HEK293 (cell line): ENCODE measurements at regions not wholly inside any gene's neighbourhood (a gene's known extent, or its start where the extent isn't known, plus 50 kb on each side); places are given as distances from the start of the nearest gene placed in this dataset.
A peak's percentile ranks its signal among the peaks of the same experiment; 100 is the strongest.
"Not testable (repeated sequence)": the region's sequence is repeated elsewhere in the genome, so short reads cannot be mapped to it uniquely, and the experiment has no call there.

ENCODE experiments used
- CTCF ChIA-PET: fragments of 350-600 bp; formaldehyde crosslinking; extraction: SDS; loops from one replicate; lab custom pipeline; 2021; ENCODE audit warnings: antibody characterized with exemption; lab: Yijun Ruan, JAX
- POLR2A ChIA-PET: fragments of 300-600 bp; formaldehyde crosslinking; extraction: SDS; loops from one replicate; lab custom pipeline; 2020; ENCODE audit warnings: antibody characterized with exemption, inconsistent platforms; lab: Yijun Ruan, JAX
- H3K27ac ChIP-seq: fragments of 200-500 bp; sonication (Bioruptor generic); 2 replicates; pipeline ENCODE4 v1.5.1; 2014; ENCODE audit warnings: low read depth, low read length, control low read depth, inconsistent platforms; ENCODE audit errors: extremely low read depth
- H3K36me3 ChIP-seq, 2 experiments: fragments of 200-500 bp in 1 of 2; sonication (Bioruptor generic) in 1 of 2; 1 replicate in 1 of 2; 2 replicates in 1 of 2; pipeline ENCODE4 v1.5.1; 2014 to 2017; ENCODE audit warnings: inconsistent platforms in 2 of 2, low read length in 2 of 2; ENCODE audit not compliant: control insufficient read depth in 2 of 2, insufficient read depth in 1 of 2
- H3K4me1 ChIP-seq: fragments of 200-500 bp; sonication (Bioruptor generic); 2 replicates; pipeline ENCODE4 v1.5.1; 2014; ENCODE audit warnings: mild to moderate bottlenecking, low read length, inconsistent platforms; ENCODE audit not compliant: control insufficient read depth, insufficient read depth
- H3K4me3 ChIP-seq: 2 replicates; pipeline ENCODE4 v1.5.1; 2011; ENCODE audit warnings: low read depth, mild to moderate bottlenecking, control low read depth, low read length, moderate library complexity
- H3K9me3 ChIP-seq: fragments of 200-500 bp; sonication (Bioruptor generic); 2 replicates; pipeline ENCODE4 v1.5.1; 2014; ENCODE audit warnings: low read depth, low read length, inconsistent platforms; ENCODE audit not compliant: control insufficient read depth, insufficient read depth
- HOXA7 ChIP-seq: sonication (generic); formaldehyde crosslinking; IDR thresholded peaks from 2 replicates; pipeline ENCODE4 v1.8.1; 2022; ENCODE audit warnings: missing genetic modification reagents, borderline replicate concordance
- SCRT2 ChIP-seq: fragments of 450-650 bp; formaldehyde crosslinking; IDR thresholded peaks from 2 replicates; pipeline ENCODE4 v1.5.1; 2016; ENCODE audit warnings: missing biosample characterization, missing genetic modification characterization
- ZBTB6 ChIP-seq: fragments of 450-650 bp; formaldehyde crosslinking; IDR thresholded peaks from 2 replicates; pipeline ENCODE4 v1.5.1; 2017; ENCODE audit warnings: missing biosample characterization, missing genetic modification characterization
- ZFP41 ChIP-seq: fragments of 450-650 bp; formaldehyde crosslinking; IDR thresholded peaks from 2 replicates; pipeline ENCODE4 v1.5.1; 2016; ENCODE audit warnings: missing biosample characterization, missing genetic modification characterization, borderline replicate concordance
- ZNF138 ChIP-seq: fragments of 450-650 bp; formaldehyde crosslinking; IDR thresholded peaks from 2 replicates; pipeline ENCODE4 v1.5.1; 2016; ENCODE audit warnings: missing biosample characterization, missing genetic modification characterization, borderline replicate concordance
- ZNF18 ChIP-seq: fragments of 450-650 bp; formaldehyde crosslinking; IDR thresholded peaks from 2 replicates; pipeline ENCODE4 v1.5.1; 2016; ENCODE audit warnings: missing biosample characterization, missing genetic modification characterization
- ZNF266 ChIP-seq: fragments of 450-650 bp; formaldehyde crosslinking; IDR thresholded peaks from 2 replicates; pipeline ENCODE4 v1.5.1; 2016; ENCODE audit warnings: missing biosample characterization, missing genetic modification characterization, low read depth
- ZNF274 ChIP-seq, 2 experiments: fragments of 200-500 bp in 1 of 2; fragments of 450-650 bp in 1 of 2; sonication (Bioruptor generic) in 1 of 2; formaldehyde crosslinking in 1 of 2; IDR thresholded peaks; 2 replicates each; pipeline versions ENCODE4 v1.5.1 to v1.6.1; 2014 to 2016; ENCODE audit warnings: borderline replicate concordance in 1 of 2, inconsistent platforms in 1 of 2, low read length in 1 of 2, missing biosample characterization in 1 of 2, missing genetic modification characterization in 1 of 2
- ZNF521 ChIP-seq: fragments of 450-650 bp; formaldehyde crosslinking; IDR thresholded peaks from 2 replicates; pipeline ENCODE4 v1.5.1; 2017; ENCODE audit warnings: missing biosample characterization, mild to moderate bottlenecking, missing genetic modification characterization
- ZNF544 ChIP-seq: fragments of 450-650 bp; formaldehyde crosslinking; IDR thresholded peaks from 2 replicates; pipeline ENCODE4 v1.5.0; 2017; ENCODE audit warnings: missing biosample characterization, missing genetic modification characterization
- ZNF561 ChIP-seq: fragments of 450-650 bp; IDR thresholded peaks from 2 replicates; pipeline ENCODE4 v1.5.1; 2018; ENCODE audit warnings: missing biosample characterization, missing genetic modification characterization, borderline replicate concordance
- ZNF596 ChIP-seq: fragments of 450-650 bp; IDR thresholded peaks from 2 replicates; pipeline ENCODE4 v1.5.0; 2018; ENCODE audit warnings: missing biosample characterization, mild to moderate bottlenecking, missing genetic modification characterization, moderate library complexity
- ZNF654 ChIP-seq: fragments of 450-650 bp; formaldehyde crosslinking; IDR thresholded peaks from 2 replicates; pipeline ENCODE4 v1.5.1; 2016; ENCODE audit warnings: low read depth, missing biosample characterization, missing genetic modification characterization
- ZNF664 ChIP-seq: fragments of 450-650 bp; formaldehyde crosslinking; IDR thresholded peaks from 2 replicates; pipeline ENCODE4 v1.5.1; 2016; ENCODE audit warnings: missing biosample characterization, missing genetic modification characterization
- ZNF768 ChIP-seq: fragments of 450-650 bp; formaldehyde crosslinking; IDR thresholded peaks from 2 replicates; pipeline ENCODE4 v1.5.1; 2018; ENCODE audit warnings: missing biosample characterization, mild to moderate bottlenecking, missing genetic modification characterization
- ZNF791 ChIP-seq: fragments of 450-650 bp; formaldehyde crosslinking; IDR thresholded peaks from 2 replicates; pipeline ENCODE4 v1.5.1; 2016; ENCODE audit warnings: missing biosample characterization, missing genetic modification characterization
- ZNF792 ChIP-seq: fragments of 450-650 bp; formaldehyde crosslinking; IDR thresholded peaks from 2 replicates; pipeline ENCODE4 v1.5.1; 2016; ENCODE audit warnings: missing biosample characterization, missing genetic modification characterization
- ZSCAN18 ChIP-seq: fragments of 450-650 bp; formaldehyde crosslinking; IDR thresholded peaks from 2 replicates; pipeline ENCODE4 v1.5.1; 2016; ENCODE audit warnings: missing biosample characterization, missing genetic modification characterization

GRCh38 chr10:33913194-33913593, 578.7 kb upstream of the NRP1 start:
- ChIA-PET CTCF (no interaction called here), POLR2A (no interaction called here)
- Histone ChIP-seq H3K36me3 (no peaks in the 10 kb centered on the region), H3K27ac (no peak overlapping the region), H3K9me3 (no peaks in the 10 kb centered on the region)
- TF ChIP-seq ZNF561 (tag by site-specific recombination) (no peak), ZNF792 (tag by site-specific recombination) (no peak)
- TF ChIP-seq, all 188 proteins: peak for 0
- H3K4me3 ChIP-seq = no peak overlapping the region
- 0 out of 2 replicates have a peak, but pooled peaks cover 3% of the 10 kb centered on the region for H3K4me1 ChIP-seq

GRCh38 chr10:33909476-33909875, 575.0 kb upstream of the NRP1 start:
- H3K9me3 ChIP-seq, CTCF ChIA-PET, H3K4me3 ChIP-seq, H3K4me1 ChIP-seq, H3K36me3 ChIP-seq, H3K27ac ChIP-seq, POLR2A ChIA-PET: not testable (repeated sequence)

GRCh38 chr10:33901166-33901565, 566.7 kb upstream of the NRP1 start:
- no peaks in the 10 kb centered on the region for H3K36me3 ChIP-seq
- POLR2A ChIA-PET = no interaction called here
- no peaks in the 10 kb centered on the region for H3K9me3 ChIP-seq
- no peak overlapping the region for H3K27ac ChIP-seq
- TF ChIP-seq ZSCAN18 (tag by site-specific recombination) (no peak), ZNF266 (tag by site-specific recombination) (no peak), SCRT2 (tag by site-specific recombination) (0 out of 2 replicates have a peak, but pooled peaks have one; percentile 10), ZFP41 (no peak)
- peaks cover 4% of the 10 kb centered on the region; the same call in 1 of the 2 replicates for H3K4me1 ChIP-seq
- no peak overlapping the region for H3K4me3 ChIP-seq
- CTCF ChIA-PET = interaction anchor here (1.1 to 1.5 kb wide), 2 partner anchors 28 to 737 kb away, joined by 3 to 4 read pairs; no protein-coding TSS in a partner anchor

- peaks cover 4% of the 10 kb centered on the region; the same call in 1 of the 2 replicates for H3K4me1 ChIP-seq
- H3K36me3 ChIP-seq = no peaks in the 10 kb centered on the region
- no peak overlapping the region for H3K27ac ChIP-seq
- POLR2A ChIA-PET = no interaction called here
- CTCF ChIA-PET = interaction anchor here (1.1 to 1.5 kb wide), 2 partner anchors 28 to 738 kb away, joined by 3 to 4 read pairs; no protein-coding TSS in a partner anchor
- no peak overlapping the region for H3K4me3 ChIP-seq
- TF ChIP-seq ZNF138 (tag by site-specific recombination) (no peak), ZNF18 (no peak), ZNF768 (tag by site-specific recombination) (no peak)
- TF ChIP-seq, all 188 proteins: peak for 0
- no peaks in the 10 kb centered on the region for H3K9me3 ChIP-seq
Measured at GRCh38 chr10:33900596-33900995, 566.1 kb upstream of the NRP1 start.

GRCh38 chr10:33899578-33900531, 565.4 kb upstream of the NRP1 start:
- Histone ChIP-seq H3K9me3 (no peaks in the 10 kb centered on the region), H3K4me3 (no peak overlapping the region), H3K27ac (no peak overlapping the region), H3K4me1 (peaks cover 4% of the 10 kb centered on the region; the same call in 1 of the 2 replicates), H3K36me3 (no peaks in the 10 kb centered on the region)
- ChIA-PET CTCF (interaction anchor here (0.7 kb wide), 1 partner anchor 141 kb away, joined by 3 read pairs; no protein-coding TSS in a partner anchor), POLR2A (no interaction called here)
- TF ChIP-seq ZBTB6 (no peak), HOXA7 (CRISPR knock-in tag) (no peak), ZNF596 (tag by site-specific recombination) (no peak), ZNF521 (tag by site-specific recombination) (no peak), ZNF664 (tag by site-specific recombination) (no peak), ZNF791 (tag by site-specific recombination) (no peak), ZNF274 (IDR thresholded peaks at IDR 0.05; ENCODE audit: low read length) (no peak), ZNF274 (tag by site-specific recombination; IDR thresholded peaks at IDR 0.05; ENCODE audit: borderline replicate concordance) (no peak), ZNF544 (tag by site-specific recombination) (no peak), ZNF654 (tag by site-specific recombination) (no peak)
